GM21723 (cell line): ENCODE measurements at regions not wholly inside any gene's neighbourhood (a gene's known extent, or its start where the extent isn't known, plus 50 kb on each side); places are given as distances from the start of the nearest gene placed in this dataset.
"Not testable (repeated sequence)": the region's sequence is repeated elsewhere in the genome, so short reads cannot be mapped to it uniquely, and the experiment has no call there.

Experiments used
- ATAC-seq: cut with Tn5 transposase; IDR thresholded peaks from one replicate; pipeline ENCODE4 v1.9.1; 2021; ENCODE audit warnings: mild to moderate bottlenecking, moderate library complexity; ENCODE audit not compliant: unreplicated experiment

DNA sequence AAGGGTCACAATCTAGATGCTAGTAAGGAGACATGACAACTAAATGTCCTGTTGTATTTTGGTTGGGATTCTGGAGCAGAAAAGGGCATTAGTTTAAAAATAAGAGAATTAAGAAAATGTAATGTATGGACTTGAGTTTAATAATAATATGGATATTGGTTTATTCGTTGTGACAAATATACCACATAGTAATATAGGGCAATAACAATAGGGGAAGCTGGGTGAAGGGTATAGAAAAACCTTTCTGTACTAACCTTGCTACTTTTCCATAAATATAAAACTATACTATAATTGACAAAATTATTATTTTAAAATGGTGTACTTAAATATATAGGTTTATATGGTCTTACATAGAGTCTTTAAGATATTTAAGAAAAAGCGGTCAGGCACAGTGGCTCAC lies 558.9 kb downstream of the PTPRC start:
- ATAC-seq, result no peak

- ATAC-seq, result no peak
These were observed 563.5 kb downstream of the PTPRC start for GRCh38 chr1:199202331-199202730.

DNA sequence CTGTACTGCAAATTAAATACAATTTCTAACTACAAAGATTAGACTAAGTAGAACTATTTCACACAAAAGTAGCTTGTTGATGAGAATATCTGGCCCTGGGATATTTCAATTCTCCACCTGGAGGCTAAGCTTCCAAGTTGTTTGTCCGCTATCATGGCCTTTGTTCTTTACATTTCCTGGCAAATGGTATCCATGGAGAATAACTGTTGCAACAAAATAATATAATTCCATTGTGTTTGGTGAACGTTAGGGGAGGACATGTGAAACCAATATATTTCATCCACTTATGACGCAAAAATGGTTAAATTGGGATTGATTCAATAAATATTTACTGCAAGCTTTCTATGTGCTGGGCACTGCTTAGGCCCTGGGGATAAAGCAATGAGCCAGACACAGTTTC lies 565.4 kb downstream of the PTPRC start:
- no peak for ATAC-seq

DNA sequence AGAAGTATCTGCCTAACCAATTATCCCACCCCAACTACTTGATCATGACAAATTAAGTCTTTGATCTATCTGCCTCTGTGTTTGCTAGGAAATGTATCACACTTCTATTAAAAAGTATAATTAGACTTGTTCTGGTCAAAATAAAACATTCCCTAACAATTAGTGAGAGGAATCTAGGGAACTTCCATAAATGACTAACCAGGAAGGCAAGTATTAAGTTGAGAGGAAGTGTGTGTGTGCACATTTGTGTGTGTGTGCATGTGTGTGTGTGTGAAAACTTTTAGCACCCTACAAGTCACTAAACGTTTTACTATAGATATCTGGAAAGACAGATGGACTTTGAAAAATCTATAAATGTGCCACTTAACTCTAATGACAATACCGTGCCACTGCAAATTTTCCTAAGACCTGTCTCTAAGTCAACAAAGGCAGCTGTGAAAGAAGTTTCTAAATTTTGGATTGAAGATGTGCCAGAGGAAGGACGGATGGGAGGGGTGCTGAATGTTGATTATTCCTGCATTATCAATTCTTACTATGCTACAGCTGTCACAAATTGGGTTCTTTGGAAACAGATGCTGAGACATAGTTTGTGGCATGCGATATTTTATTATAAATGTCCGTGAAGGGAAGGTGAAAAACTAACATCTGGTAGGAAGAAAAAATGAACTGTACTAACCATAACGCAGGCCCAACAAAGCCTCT lies 567.1 kb downstream of the PTPRC start:
- no peak for ATAC-seq

DNA sequence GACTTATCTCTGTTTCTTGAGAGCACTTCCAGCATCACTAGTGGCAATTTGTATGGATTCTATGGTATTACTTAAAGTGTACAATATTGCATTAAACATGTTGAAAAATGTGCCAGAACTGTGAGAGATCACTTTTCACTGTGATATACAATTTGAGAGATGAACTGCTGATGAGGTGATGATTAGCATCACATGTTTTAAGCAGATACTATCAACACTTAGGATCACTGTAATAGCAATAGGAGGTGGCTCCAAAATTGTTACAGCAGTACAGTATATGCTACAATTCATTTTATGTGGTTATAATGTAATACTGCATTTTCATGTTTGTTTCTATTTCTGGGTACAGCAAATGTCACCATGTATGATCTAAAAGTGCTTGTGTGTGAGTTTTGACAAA lies 570.0 kb downstream of the PTPRC start:
- ATAC-seq, result no peak

GRCh38 chr1:199218065-199218464 lies 579.2 kb downstream of the PTPRC start:
- ATAC-seq, result no peak

DNA sequence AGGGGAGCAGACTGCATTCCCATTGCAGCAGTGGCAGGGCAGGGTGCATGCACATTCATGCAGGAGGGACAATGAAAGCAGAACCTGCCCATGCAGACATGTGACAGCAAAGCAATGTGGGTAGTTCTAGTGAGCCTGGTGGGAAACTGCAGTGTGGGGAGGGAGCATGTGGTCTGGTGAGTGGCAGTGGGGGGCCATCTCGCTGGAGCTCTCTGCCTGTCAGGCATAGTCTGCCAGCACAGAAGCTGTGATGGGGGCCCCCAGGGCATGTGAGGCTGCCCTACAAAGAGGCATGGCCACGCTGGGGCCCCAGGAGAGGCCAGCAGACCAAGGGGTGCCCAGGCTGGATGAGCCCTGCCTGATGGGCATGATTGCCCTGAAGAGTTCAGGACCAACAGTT lies 579.7 kb downstream of the PTPRC start:
- ATAC-seq, result no peak

DNA sequence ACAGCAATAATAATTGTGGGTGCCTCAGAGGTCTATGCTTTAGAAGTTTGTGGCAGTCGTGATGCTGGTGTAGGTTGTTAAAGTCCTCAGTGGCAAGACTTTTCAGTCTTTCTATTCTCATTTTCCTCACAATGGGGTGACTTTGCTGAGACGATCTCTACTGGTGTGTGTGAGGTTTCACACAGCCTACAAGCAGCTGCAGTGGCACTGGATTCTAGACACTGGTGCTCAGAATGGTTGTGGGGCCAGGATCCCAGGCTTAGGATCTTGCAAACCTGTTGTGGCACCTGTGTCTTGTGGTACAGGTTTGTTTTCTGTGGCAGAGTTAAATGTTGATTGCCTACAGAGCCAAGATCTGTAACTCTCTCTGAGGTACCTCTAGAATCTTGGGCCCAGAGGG lies 581.2 kb downstream of the PTPRC start:
- ATAC-seq, result no peak

- ATAC-seq, result no peak
These were observed 582.7 kb downstream of the PTPRC start for GRCh38 chr1:199221371-199222150.

DNA sequence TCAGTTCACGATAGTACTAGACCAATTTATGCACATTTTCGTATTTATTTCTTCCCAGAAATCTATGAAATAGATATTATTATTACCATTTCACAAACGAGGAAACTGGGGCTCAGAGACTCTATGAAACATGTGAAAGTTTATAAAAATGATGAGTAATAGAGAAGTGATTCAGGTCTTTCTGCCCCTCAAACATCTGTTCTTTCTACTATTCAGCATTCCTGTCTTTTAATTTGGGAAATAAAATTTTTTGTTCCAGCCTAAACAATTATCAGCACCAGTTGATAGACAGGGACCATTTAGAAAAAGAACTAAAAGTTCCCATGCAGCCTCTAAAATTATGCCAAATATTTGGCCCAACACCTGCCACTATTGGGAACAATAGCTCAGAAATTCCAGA lies 585.1 kb downstream of the PTPRC start:
- ATAC-seq, result no peak

DNA sequence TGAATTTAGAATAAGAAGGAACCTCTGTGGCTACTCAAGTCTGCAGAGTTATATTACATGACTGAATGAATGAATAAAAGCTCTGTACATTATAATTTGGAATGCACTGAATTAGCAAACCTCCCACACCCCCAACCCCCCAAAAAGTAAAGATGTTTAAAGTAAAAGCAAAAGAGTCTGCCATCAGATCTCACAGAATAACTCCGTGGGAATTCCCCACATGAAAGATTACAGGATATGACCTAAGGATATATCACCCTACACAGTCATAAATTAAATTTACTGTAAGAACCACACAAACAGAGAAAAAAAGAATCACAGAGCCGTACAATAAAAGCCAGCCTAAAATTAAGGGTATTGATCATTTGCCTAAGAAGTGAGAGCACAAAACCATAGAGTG lies 587.3 kb downstream of the PTPRC start:
- ATAC-seq, result peak; percentile 69

DNA sequence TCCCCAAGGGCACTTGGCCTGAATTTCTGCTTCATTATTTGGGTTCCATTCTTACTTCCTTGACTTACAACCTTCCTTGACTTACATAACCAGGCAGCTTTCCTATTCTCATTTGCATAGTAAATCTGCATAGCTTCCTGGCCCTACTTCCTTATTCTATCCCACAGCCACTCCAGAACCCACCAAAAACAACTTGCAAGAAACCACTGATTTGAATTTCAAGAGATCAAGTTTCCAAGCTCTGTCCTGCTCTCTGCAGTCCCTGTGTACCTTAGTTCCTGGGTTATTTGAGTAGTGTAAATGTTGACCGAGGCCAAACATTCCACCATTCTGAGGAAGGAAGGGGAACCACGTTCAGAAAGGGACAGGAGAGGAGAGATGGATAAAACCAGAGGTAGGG lies 603.3 kb downstream of the PTPRC start:
- no peak for ATAC-seq

DNA sequence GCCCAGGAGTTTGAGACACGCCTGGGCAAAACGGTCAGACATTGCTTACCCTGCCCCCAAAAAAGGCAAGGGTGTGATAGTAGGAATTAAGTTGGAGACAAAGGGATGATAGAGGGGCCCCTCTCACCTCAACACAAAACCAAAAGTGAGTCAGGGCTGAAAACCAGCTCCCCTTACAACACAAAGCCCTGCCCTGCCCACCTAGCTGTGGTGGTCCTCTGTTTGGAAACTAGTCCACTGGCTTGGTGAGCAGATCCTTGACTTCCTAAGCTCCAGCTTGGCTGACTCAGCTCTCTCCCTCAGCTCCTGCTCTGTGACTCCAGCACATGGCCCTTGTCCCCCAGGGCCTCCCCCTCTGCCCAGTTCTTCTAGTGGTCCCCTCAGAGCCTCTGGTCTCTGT lies 603.8 kb downstream of the PTPRC start:
- ATAC-seq, result no peak

DNA sequence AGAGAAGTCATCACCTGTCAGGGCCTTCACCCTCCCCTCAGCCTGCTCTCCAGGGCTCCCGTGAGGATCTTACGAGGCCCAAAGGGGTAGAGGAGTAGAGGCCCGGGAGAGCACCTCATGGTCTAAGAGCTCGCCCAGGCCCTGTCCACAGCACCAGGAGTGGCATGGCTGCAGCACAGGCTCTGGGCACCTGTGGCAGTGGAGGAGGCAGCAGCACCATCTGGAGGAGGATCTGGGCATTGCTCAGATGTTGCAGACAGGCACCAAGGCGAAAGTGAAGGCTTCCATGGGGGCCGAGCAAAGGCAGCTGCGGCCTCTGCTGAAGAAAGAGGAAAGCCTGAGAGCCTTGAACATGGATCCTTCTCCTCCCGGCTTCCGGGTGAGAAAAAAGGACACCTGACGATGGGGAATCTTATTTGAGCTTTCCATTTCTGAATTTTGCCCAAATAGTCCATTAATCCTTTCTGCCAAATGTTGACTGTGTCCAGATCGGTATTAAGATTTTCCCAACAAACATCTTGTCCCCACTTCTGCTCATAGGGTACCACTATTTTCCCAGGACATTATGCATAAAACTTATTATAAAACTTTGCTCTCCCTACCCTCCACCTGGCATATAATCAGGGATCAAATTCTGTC lies 604.7 kb downstream of the PTPRC start:
- peak; percentile 99 for ATAC-seq

- no peak for ATAC-seq
These were observed 607.1 kb downstream of the PTPRC start for GRCh38 chr1:199245946-199246345.

DNA sequence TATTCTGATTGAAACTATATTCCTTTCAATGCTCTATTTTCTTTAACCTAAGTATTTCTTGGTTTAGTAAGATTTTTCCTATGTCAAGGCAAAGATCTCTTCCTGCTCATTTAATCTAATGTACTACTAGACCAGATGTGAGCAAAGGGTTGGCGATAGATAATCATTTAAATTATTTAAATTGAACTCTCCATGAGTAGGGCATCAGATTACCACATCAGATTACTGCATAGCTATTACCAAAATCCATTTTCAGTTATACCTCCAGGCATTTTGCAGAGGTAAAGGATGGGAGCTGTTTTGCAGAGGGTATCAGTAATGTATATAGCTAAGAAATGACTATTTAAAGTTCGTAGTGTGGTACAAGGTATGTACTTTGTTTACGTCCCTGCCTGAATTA lies 607.9 kb downstream of the PTPRC start:
- no peak for ATAC-seq

DNA sequence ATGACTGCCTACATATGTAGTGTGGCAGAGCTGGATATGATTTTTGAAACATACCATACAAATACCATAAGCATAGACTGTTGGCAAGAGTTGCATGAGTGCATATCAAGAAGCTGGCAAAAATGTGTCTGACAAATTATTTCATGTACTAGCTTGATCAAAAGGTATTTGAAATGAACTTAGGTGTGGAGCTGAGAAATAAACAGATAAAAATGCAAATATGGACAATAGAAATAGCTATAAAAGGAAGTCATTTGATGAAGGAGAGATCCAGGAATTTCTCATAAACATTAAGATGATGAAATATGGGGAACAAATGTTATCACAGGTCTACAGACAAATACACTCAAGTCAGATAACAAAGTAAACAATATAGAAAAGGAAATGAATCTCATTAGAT lies 609.1 kb downstream of the PTPRC start:
- no peak for ATAC-seq

DNA sequence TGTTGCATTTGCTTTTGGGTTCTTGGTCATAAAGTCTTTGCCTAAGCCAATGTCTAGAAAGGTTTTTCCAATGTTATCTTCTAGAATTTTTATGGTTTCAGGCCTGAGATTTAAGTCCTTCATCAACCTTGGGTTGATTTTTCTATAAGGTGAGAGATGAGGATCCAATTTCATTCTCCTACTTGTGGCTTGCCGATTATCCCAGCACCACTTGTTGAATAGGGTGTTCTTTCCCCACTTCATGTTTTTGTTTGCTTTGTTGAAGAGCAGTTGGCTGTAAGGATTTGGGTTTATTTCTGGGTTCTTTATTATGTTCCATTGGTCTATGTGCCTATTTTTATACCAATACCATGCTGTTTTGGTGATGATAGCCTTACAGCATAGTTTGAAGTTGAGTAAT lies 615.2 kb downstream of the PTPRC start:
- not testable (repeated sequence) for ATAC-seq

GRCh38 chr1:199261328-199261727 lies 622.5 kb downstream of the PTPRC start:
- no peak for ATAC-seq

- no peak for ATAC-seq
These were observed 625.4 kb downstream of the PTPRC start for GRCh38 chr1:199264283-199264682.

DNA sequence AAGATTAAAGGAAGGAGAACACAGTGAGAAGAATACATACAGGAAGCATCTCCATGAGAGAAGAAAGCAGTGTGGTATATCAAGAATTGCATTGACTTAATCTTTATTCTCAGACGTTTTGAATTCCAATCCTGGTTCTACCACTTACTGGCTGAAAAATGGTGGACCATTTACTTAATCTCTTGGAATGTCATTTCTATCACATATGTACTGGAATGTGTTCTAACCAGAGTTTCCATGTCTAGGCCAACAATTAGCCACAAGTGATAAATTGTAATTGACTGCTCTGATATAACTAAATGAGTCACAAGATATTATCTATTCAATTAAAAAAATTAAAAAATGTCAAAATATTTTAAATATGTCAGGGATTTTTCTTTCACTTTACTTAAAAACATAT lies 626.1 kb downstream of the PTPRC start:
- no peak for ATAC-seq

GRCh38 chr1:199265319-199265718 lies 626.5 kb downstream of the PTPRC start:
- no peak for ATAC-seq
